H1 (cell line): ENCODE measurements at regions not wholly inside any gene's neighbourhood (a gene's known extent, or its start where the extent isn't known, plus 50 kb on each side); places are given as distances from the start of the nearest gene placed in this dataset.

Source experiments
- CTCF ChIA-PET: fragments of 300-600 bp; sonication (Branson Sonifier 250); formaldehyde crosslinking; loops from one replicate; lab custom pipeline; 2021; ENCODE audit not compliant: partially characterized antibody; lab: Charles Lee
- POLR2A ChIA-PET: fragments of 300-600 bp; sonication (Branson Sonifier 250); formaldehyde crosslinking; loops from one replicate; lab custom pipeline; 2021; ENCODE audit warnings: inconsistent platforms; ENCODE audit not compliant: partially characterized antibody; lab: Charles Lee
- DNase-seq, 2 experiments: peaks; one replicate each; pipeline versions ENCODE4 v3.0.0 to v3.0.0-alpha.2; 2010 to 2022; ENCODE audit warnings: low spot score in 2 of 2, low read depth in 1 of 2, mixed read lengths in 1 of 2
- FAIRE-seq: peaks from 2 replicates; lab custom pipeline; 2011; peaks lifted over from hg19 to GRCh38; lab: Jason Lieb, UNC
- H2AFZ ChIP-seq: 2 replicates; pipeline ENCODE4 v1.8.1; 2012; ENCODE audit warnings: low read length, inconsistent platforms
- H2AK5ac ChIP-seq: 2 replicates; pipeline ENCODE4 v1.6.1; 2013; ENCODE audit warnings: low read depth, low read length
- H2BK120ac ChIP-seq: replicated peaks from 2 replicates; pipeline ENCODE3; 2013; ENCODE audit warnings: low read depth, low read length, inconsistent platforms
- H2BK12ac ChIP-seq: 2 replicates; pipeline ENCODE4 v1.6.1; 2013; ENCODE audit warnings: low read depth, low read length
- H2BK15ac ChIP-seq: 2 replicates; pipeline ENCODE4 v1.6.1; 2013; ENCODE audit warnings: low read length
- H2BK20ac ChIP-seq: 2 replicates; pipeline ENCODE4 v1.6.1; 2013; ENCODE audit warnings: low read length
- H2BK5ac ChIP-seq: 2 replicates; pipeline ENCODE4 v1.6.1; 2013; ENCODE audit warnings: low read depth, low read length
- H3K14ac ChIP-seq: 2 replicates; pipeline ENCODE4 v1.6.1; 2013; ENCODE audit warnings: inconsistent platforms; ENCODE audit not compliant: insufficient read length
- H3K18ac ChIP-seq: 2 replicates; pipeline ENCODE4 v1.6.1; 2013; ENCODE audit warnings: low read length; ENCODE audit errors: extremely low read depth
- H3K23ac ChIP-seq: 2 replicates; pipeline ENCODE4 v1.6.1; 2013; ENCODE audit warnings: inconsistent platforms; ENCODE audit not compliant: insufficient read length
- H3K23me2 ChIP-seq: 2 replicates; pipeline ENCODE4 v1.6.1; 2013; ENCODE audit warnings: low read depth, low read length
- H3K27ac ChIP-seq: 2 replicates; pipeline ENCODE4 v1.6.1; 2011; ENCODE audit warnings: low read depth, low read length, inconsistent platforms
- H3K27me3 ChIP-seq, 4 experiments: replicated peaks in 1 of 4; 1 replicate in 1 of 4; 2 replicates in 3 of 4; pipeline versions ENCODE4 v1.6.1 to v1.8.1; 2011 to 2013; ENCODE audit warnings: low read length in 3 of 4, mild to moderate bottlenecking in 3 of 4, inconsistent platforms in 2 of 4, mixed read lengths in 2 of 4, moderate library complexity in 1 of 4; ENCODE audit not compliant: control insufficient read depth in 3 of 4, insufficient read depth in 3 of 4; ENCODE audit errors: extremely low read depth in 1 of 4
- H3K36me3 ChIP-seq, 4 experiments: 2 replicates each; pipeline versions ENCODE4 v1.6.1 to v1.8.1; 2011 to 2013; ENCODE audit warnings: mild to moderate bottlenecking in 4 of 4, low read length in 3 of 4, moderate library complexity in 2 of 4, control low read depth in 1 of 4, inconsistent platforms in 1 of 4; ENCODE audit not compliant: insufficient read depth in 4 of 4, control insufficient read depth in 2 of 4
- H3K4ac ChIP-seq: replicated peaks from 2 replicates; pipeline ENCODE3; 2013; ENCODE audit warnings: low read length, low read depth, mixed read lengths, inconsistent platforms; ENCODE audit not compliant: insufficient read length
- H3K4me1 ChIP-seq, 4 experiments: replicated peaks in 1 of 4; 1 replicate in 1 of 4; 2 replicates in 3 of 4; pipeline versions ENCODE4 v1.6.1 to v1.8.1; 2011 to 2013; ENCODE audit warnings: low read length in 3 of 4, inconsistent platforms in 2 of 4, mixed read lengths in 1 of 4; ENCODE audit not compliant: insufficient read depth in 4 of 4, control insufficient read depth in 3 of 4
- H3K4me2 ChIP-seq, 2 experiments: 2 replicates each; pipeline versions ENCODE4 v1.6.1 to v1.8.1; 2011 to 2013; ENCODE audit warnings: low read depth in 2 of 2, low read length in 2 of 2, control low read depth in 1 of 2, inconsistent platforms in 1 of 2, mild to moderate bottlenecking in 1 of 2; ENCODE audit not compliant: insufficient read depth in 1 of 2
- H3K4me3 ChIP-seq, 4 experiments: fragments of 200-600, 300-600 bp in 1 of 4; sonication (generic), shearing (Covaris generic), sonication (Bioruptor Twin) in 1 of 4; 2 replicates each; pipeline versions ENCODE4 v1.5.1 to v1.8.1; 2011 to 2016; ENCODE audit warnings: low read length in 4 of 4, low read depth in 3 of 4, control low read depth in 2 of 4, inconsistent platforms in 2 of 4, mild to moderate bottlenecking in 2 of 4, mixed read lengths in 1 of 4, moderate library complexity in 1 of 4; ENCODE audit not compliant: insufficient read depth in 2 of 4; ENCODE audit errors: extremely low read depth in 1 of 4
- H3K56ac ChIP-seq: replicated peaks from 2 replicates; pipeline ENCODE3; 2013; ENCODE audit warnings: low read depth, mild to moderate bottlenecking, mixed read lengths, low read length, inconsistent platforms; ENCODE audit not compliant: insufficient read length
- H3K79me1 ChIP-seq: 2 replicates; pipeline ENCODE4 v1.6.1; 2013; ENCODE audit warnings: low read depth, low read length, control low read depth
- H3K79me2 ChIP-seq, 2 experiments: 2 replicates each; pipeline versions ENCODE4 v1.6.1 to v1.8.1; 2012 to 2013; ENCODE audit warnings: low read length in 2 of 2, mild to moderate bottlenecking in 2 of 2, inconsistent platforms in 1 of 2; ENCODE audit not compliant: insufficient read depth in 2 of 2, control insufficient read depth in 1 of 2
- H3K9ac ChIP-seq, 4 experiments: replicated peaks in 1 of 4; 1 replicate in 1 of 4; 2 replicates in 3 of 4; pipeline versions ENCODE4 v1.6.1 to v1.8.1; 2011 to 2013; ENCODE audit warnings: low read depth in 3 of 4, low read length in 3 of 4, control low read depth in 2 of 4, mild to moderate bottlenecking in 2 of 4, moderate library complexity in 2 of 4, inconsistent platforms in 1 of 4; ENCODE audit errors: extremely low read depth in 1 of 4
- H3K9me3 ChIP-seq, 2 experiments: 2 replicates each; pipeline versions ENCODE4 v1.6.1 to v1.8.1; 2012 to 2013; ENCODE audit warnings: mild to moderate bottlenecking in 2 of 2, moderate library complexity in 2 of 2, control low read depth in 1 of 2, inconsistent platforms in 1 of 2, low read depth in 1 of 2, low read length in 1 of 2, mixed read lengths in 1 of 2; ENCODE audit not compliant: insufficient read depth in 2 of 2
- H4K20me1 ChIP-seq, 2 experiments: replicated peaks in 1 of 2; 2 replicates each; pipeline versions ENCODE3 to v1.8.1; 2011 to 2013; ENCODE audit warnings: inconsistent platforms in 2 of 2, low read length in 2 of 2, mild to moderate bottlenecking in 1 of 2; ENCODE audit not compliant: insufficient read depth in 2 of 2, control insufficient read depth in 1 of 2
- H4K5ac ChIP-seq: 2 replicates; pipeline ENCODE4 v1.6.1; 2013; ENCODE audit warnings: low read length, low read depth, mixed read lengths, inconsistent platforms; ENCODE audit not compliant: insufficient read length
- H4K8ac ChIP-seq: 2 replicates; pipeline ENCODE4 v1.8.0; 2013; ENCODE audit warnings: mild to moderate bottlenecking, moderate library complexity, low read length, inconsistent platforms; ENCODE audit not compliant: insufficient read depth; ENCODE audit errors: extremely low read depth
- H4K91ac ChIP-seq: replicated peaks from 2 replicates; pipeline ENCODE3; 2013; ENCODE audit warnings: low read length, mixed read lengths, inconsistent platforms; ENCODE audit not compliant: insufficient read length
- BACH1 ChIP-seq: IDR thresholded peaks from 2 replicates; pipeline ENCODE4 v1.6.1; 2012; ENCODE audit warnings: low read length, improper control_type of control experiment
- BRCA1 ChIP-seq: IDR thresholded peaks from 2 replicates; pipeline ENCODE4 v1.6.1; 2012; ENCODE audit warnings: low read depth, low read length, improper control_type of control experiment
- GTF2F1 ChIP-seq: IDR thresholded peaks from 2 replicates; pipeline ENCODE4 v1.6.1; 2012; ENCODE audit warnings: low read depth, low read length, improper control_type of control experiment, borderline replicate concordance
- KDM5A ChIP-seq: fragments of 200-600 bp; IDR thresholded peaks from 2 replicates; pipeline ENCODE4 v1.7.1; 2012; ENCODE audit warnings: mild to moderate bottlenecking, low read length, inconsistent platforms, mixed read lengths
- MAX ChIP-seq: IDR thresholded peaks from 2 replicates; pipeline ENCODE4 v1.6.1; 2012; ENCODE audit warnings: inconsistent platforms
- POLR2AphosphoS5 ChIP-seq: IDR thresholded peaks from 2 replicates; pipeline ENCODE4 v1.6.1; 2011; ENCODE audit warnings: low read depth, low read length
- RNF2 ChIP-seq: fragments of 200-900, 300-1000 bp; sonication (generic); IDR thresholded peaks from 2 replicates; pipeline ENCODE4 v1.7.1; 2016; ENCODE audit warnings: borderline replicate concordance, low read depth, mild to moderate bottlenecking, antibody characterized with exemption, low read length; ENCODE audit not compliant: poor library complexity, severe bottlenecking; ENCODE audit errors: missing control alignments
- SIRT6 ChIP-seq: IDR thresholded peaks from one replicate; pipeline ENCODE4 v1.7.1; 2012; ENCODE audit warnings: low read length, inconsistent platforms
- SUZ12 ChIP-seq: fragments of 200-600 bp; sonication (generic); IDR thresholded peaks from 2 replicates; pipeline ENCODE4 v1.6.1; 2012; ENCODE audit warnings: mild to moderate bottlenecking, inconsistent platforms, low read length, moderate library complexity, mixed read lengths
- TEAD4 ChIP-seq: IDR thresholded peaks from 2 replicates; pipeline ENCODE4 v1.6.1; 2012; ENCODE audit warnings: low read depth, low read length, inconsistent platforms, mixed read lengths
- YY1 ChIP-seq: IDR thresholded peaks from 2 replicates; pipeline ENCODE4 v1.6.1; 2011; ENCODE audit warnings: low read depth, mild to moderate bottlenecking, low read length
- ZNF274 ChIP-seq: IDR thresholded peaks from 2 replicates; pipeline ENCODE4 v1.7.0; 2012; ENCODE audit warnings: low read length, borderline replicate concordance; ENCODE audit errors: extremely low read depth
- WGBS, 2 experiments: shearing (Covaris generic) in 1 of 2; methylation state at CpG; one replicate each; pipeline versions ENCODE4 v1.1.6 to v1.1.7; 2013 to 2015; ENCODE audit warnings: low lambda C conversion rate in 2 of 2, mixed read lengths in 2 of 2, inconsistent platforms in 1 of 2, low coverage in 1 of 2, missing lambda C conversion rate in 1 of 2; ENCODE audit not compliant: insufficient replicate concordance in 2 of 2, insufficient coverage in 1 of 2, insufficient read length in 1 of 2; ENCODE audit errors: extremely low coverage in 1 of 2, missing lambda C conversion rate in 1 of 2; 5-methylcytosine and 5-hydroxymethylcytosine counted together
- TF ChIP-seq, protein P1 (sequence below): IDR thresholded peaks from 2 replicates; pipeline ENCODE4 v1.6.1; 2011; ENCODE audit warnings: low read depth, mild to moderate bottlenecking, low read length; ENCODE audit not compliant: insufficient read depth
- TF ChIP-seq, protein P2 (sequence below): IDR thresholded peaks from 2 replicates; pipeline ENCODE4 v1.6.1; 2012; ENCODE audit warnings: inconsistent platforms

DNA sequence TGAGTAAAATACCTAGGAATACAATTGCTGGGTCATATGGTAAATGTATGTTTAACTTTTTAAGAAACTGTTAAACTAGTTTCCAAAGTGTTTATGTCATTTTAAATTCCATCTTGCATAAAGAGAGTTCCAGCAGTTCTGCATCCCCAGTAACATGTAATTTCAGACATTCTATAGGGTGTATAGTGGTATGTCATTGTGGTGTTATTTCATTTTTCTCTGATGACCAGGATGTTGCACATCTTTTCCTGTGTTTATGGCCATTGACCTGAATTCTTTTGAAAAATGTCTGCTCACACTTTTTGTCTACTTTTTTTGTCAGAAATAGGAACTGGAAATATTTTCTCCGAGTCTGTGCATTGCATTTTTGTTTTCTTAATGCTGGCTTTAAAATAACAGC is 128.9 kb downstream of the TMEM200A start:
- Histone ChIP-seq H4K91ac (no peak overlapping the region), H3K27ac (no peak overlapping the region), H3K4ac (no peak overlapping the region), H2BK15ac (no peak overlapping the region), H3K4me1 (no peaks in the 10 kb centered on the region; a peak in 1 of 7 replicates), H3K56ac (no peak overlapping the region), H4K5ac (no peak overlapping the region), H3K23ac (no peak overlapping the region), H2BK5ac (no peak overlapping the region), H3K79me1 (no peaks in the 10 kb centered on the region), H4K20me1 (no peaks in the 10 kb centered on the region), H3K36me3 (no peaks in the 10 kb centered on the region), H3K9ac (no peak overlapping the region), H3K4me3 (no peak overlapping the region), H2BK120ac (no peak overlapping the region), H3K14ac (no peak overlapping the region), H3K4me2 (no peak overlapping the region), H3K9me3 (no peaks in the 10 kb centered on the region), H2BK20ac (no peak overlapping the region), H3K23me2 (no peaks in the 10 kb centered on the region), H2AFZ (no peak overlapping the region), H4K8ac (no peak overlapping the region), H3K27me3 (no peaks in the 10 kb centered on the region), H2AK5ac (no peak overlapping the region), H3K79me2 (no peaks in the 10 kb centered on the region), H3K18ac (no peak overlapping the region), H2BK12ac (no peak overlapping the region)
- POLR2A ChIA-PET = no interaction called here
- CTCF ChIA-PET = no interaction called here
- FAIRE-seq (no peak), DNase-seq (no peak)
- WGBS, 2 experiments = 94% methylated on average over 1 of the region's 1 CpG; no CpG with 5 or more reads in 1 of the 2 experiments
- TF ChIP-seq MAX = no peak
- no peak for TF ChIP-seq GTF2F1
- TF ChIP-seq POLR2AphosphoS5 = no peak
- TF ChIP-seq RNF2 = no peak
- no peak for TF ChIP-seq BACH1
- no peak for TF ChIP-seq KDM5A
- TF ChIP-seq SUZ12 = no peak
- TF ChIP-seq, protein P1, sequence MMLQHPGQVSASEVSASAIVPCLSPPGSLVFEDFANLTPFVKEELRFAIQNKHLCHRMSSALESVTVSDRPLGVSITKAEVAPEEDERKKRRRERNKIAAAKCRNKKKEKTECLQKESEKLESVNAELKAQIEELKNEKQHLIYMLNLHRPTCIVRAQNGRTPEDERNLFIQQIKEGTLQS = no peak
- no peak for TF ChIP-seq ZNF274
- TF ChIP-seq, protein P2, sequence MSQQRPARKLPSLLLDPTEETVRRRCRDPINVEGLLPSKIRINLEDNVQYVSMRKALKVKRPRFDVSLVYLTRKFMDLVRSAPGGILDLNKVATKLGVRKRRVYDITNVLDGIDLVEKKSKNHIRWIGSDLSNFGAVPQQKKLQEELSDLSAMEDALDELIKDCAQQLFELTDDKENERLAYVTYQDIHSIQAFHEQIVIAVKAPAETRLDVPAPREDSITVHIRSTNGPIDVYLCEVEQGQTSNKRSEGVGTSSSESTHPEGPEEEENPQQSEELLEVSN = no peak
- no peak for TF ChIP-seq BRCA1
- no peak for TF ChIP-seq YY1
- no peak for TF ChIP-seq SIRT6
- no peak for TF ChIP-seq TEAD4
